ENCODE measurements at regions not wholly inside any gene's neighbourhood (a gene's known extent, or its start where the extent isn't known, plus 50 kb on each side); places are given as distances from the start of the nearest gene placed in this dataset.

DNA sequence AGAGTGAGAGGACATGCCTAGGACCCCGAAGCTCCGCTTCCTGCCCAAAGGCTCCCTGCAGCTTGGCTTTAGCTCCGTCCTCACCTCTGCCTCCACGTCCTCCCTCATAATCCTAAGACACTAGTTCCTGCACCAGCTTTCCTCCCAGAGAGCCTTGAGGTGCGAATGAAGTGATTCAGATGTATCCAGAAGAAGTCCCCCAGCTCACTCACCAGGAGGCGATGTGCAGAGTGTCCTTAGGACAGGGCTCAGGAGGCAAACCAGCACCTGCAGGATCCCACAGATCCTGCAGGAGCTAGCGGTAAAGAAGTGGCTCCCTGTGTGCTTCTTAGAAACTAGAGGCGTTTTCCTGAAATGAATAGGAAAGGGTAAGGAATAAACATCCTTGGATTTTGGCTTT is 109.7 kb downstream of the HSPH1 start:
- in situ Hi-C loops (cut with HindIII; ENCODE audit: low sequenced_read_pairs), result no loop called here
- no peak for TF ChIP-seq CTCF (IDR thresholded peaks at IDR 0.05; ENCODE audit: low read depth, low read length)
- no peak overlapping the region for H3K4me3 ChIP-seq (ENCODE audit: low read depth, low read length)
- DNase-seq (ENCODE audit: low read depth, low spot score), result no peak

DNA sequence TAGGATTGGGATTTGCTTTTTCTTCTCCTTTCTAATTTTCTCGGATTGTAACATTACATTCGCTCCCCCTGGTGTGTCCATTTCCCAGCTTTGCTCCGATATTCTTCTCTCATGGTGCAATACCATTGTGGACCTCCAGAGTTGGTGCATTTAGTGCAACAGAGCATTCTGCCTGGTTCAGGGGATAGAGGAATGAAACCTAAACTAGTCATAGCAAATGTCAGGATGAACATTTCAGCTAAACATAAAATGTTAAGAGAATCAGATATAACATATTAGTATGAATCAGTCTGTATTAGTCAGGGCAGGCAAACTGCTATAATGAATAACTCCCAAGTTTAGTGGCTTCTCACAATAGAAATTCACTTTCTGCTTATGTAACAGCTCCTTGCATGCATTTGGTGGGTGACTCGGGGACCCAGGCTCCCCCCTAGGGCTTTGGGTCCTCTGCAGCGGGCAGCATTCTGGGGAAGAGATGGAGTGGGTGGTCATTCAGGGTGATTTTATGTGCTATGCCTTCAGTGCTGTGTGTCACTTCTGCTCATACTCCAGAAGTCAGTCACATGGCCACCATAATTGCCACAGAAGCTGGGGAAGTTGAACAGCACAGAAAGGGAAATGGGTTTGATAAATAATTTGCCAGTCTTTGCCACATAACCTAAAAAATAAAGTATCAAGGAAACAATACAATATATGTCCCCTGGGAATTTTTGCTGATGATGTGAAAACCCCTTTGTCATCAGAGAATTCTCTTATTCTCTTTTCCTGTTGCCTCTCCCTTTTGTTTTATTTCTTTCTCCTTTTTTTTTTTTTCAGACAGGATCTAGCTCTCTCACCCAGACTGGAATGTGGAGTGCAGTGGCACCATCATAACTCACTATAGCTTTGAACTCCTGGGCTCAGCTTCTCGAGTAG is 111.0 kb downstream of the HSPH1 start:
- in situ Hi-C loops (cut with HindIII; ENCODE audit: low sequenced_read_pairs), result no loop called here
- H3K4me3 ChIP-seq (ENCODE audit: low read depth, low read length), result no peak overlapping the region
- TF ChIP-seq CTCF (IDR thresholded peaks at IDR 0.05; ENCODE audit: low read depth, low read length), result peak; percentile 32
- DNase-seq (ENCODE audit: low read depth, low spot score), result peak; percentile 4

- in situ Hi-C loops (cut with HindIII; ENCODE audit: low sequenced_read_pairs), result no loop called here
- no peak for DNase-seq (ENCODE audit: low read depth, low spot score)
- no peak overlapping the region for H3K4me3 ChIP-seq (ENCODE audit: low read depth, low read length)
- no peak for TF ChIP-seq CTCF (IDR thresholded peaks at IDR 0.05; ENCODE audit: low read depth, low read length)
These were observed 111.9 kb downstream of the HSPH1 start for GRCh38 chr13:31049833-31050232.

GRCh38 chr13:31049083-31049482 is 112.6 kb downstream of the HSPH1 start:
- DNase-seq (ENCODE audit: low read depth, low spot score), result no peak
- H3K4me3 ChIP-seq (ENCODE audit: low read depth, low read length), result no peak overlapping the region
- no peak for TF ChIP-seq CTCF (IDR thresholded peaks at IDR 0.05; ENCODE audit: low read depth, low read length)
- in situ Hi-C loops (cut with HindIII; ENCODE audit: low sequenced_read_pairs), result no loop called here

- H3K4me3 ChIP-seq (ENCODE audit: low read depth, low read length), result no peak overlapping the region
- no peak for DNase-seq (ENCODE audit: low read depth, low spot score)
- in situ Hi-C loops (cut with HindIII; ENCODE audit: low sequenced_read_pairs), result no loop called here
- TF ChIP-seq CTCF (IDR thresholded peaks at IDR 0.05; ENCODE audit: low read depth, low read length), result no peak
These were observed 113.2 kb downstream of the HSPH1 start for GRCh38 chr13:31048521-31048920.

GRCh38 chr13:31046711-31047279 is 114.3 kb downstream of the TEX26 start:
- TF ChIP-seq CTCF (IDR thresholded peaks at IDR 0.05; ENCODE audit: low read depth, low read length), result no peak
- in situ Hi-C loops (cut with HindIII; ENCODE audit: low sequenced_read_pairs), result no loop called here
- peak; percentile 20 for DNase-seq (ENCODE audit: low read depth, low spot score)
- no peak overlapping the region for H3K4me3 ChIP-seq (ENCODE audit: low read depth, low read length)

Measured in astrocyte of the spinal cord (primary cell).